IPS DF 4.7 (cell line): ENCODE measurements at regions not wholly inside any gene's neighbourhood (a gene's known extent, or its start where the extent isn't known, plus 50 kb on each side); places are given as distances from the start of the nearest gene placed in this dataset.
"Not testable (repeated sequence)": the region's sequence is repeated elsewhere in the genome, so short reads cannot be mapped to it uniquely, and the experiment has no call there.

ENCODE experiments used
- DNase-seq: peaks from one replicate; pipeline ENCODE4 v3.0.0-alpha.2; 2013; ENCODE audit warnings: low spot score; ENCODE audit errors: extremely low read depth

- DNase-seq, result no peak
These were observed 1007.0 kb downstream of the NR2F1-AS1 start for GRCh38 chr5:92574023-92574422.

GRCh38 chr5:92568522-92568921 lies 1012.5 kb downstream of the NR2F1-AS1 start:
- no peak for DNase-seq

GRCh38 chr5:92567831-92568450 lies 1013.1 kb downstream of the NR2F1-AS1 start:
- DNase-seq, result no peak

- DNase-seq, result no peak
These were observed 1014.8 kb downstream of the NR2F1-AS1 start for GRCh38 chr5:92566113-92566786.

- no peak for DNase-seq
These were observed 1015.3 kb downstream of the NR2F1-AS1 start for GRCh38 chr5:92565673-92566072.

- no peak for DNase-seq
These were observed 1019.0 kb downstream of the NR2F1-AS1 start for GRCh38 chr5:92562065-92562464.

- DNase-seq, result no peak
These were observed 1019.5 kb downstream of the NR2F1-AS1 start for GRCh38 chr5:92561411-92561959.

GRCh38 chr5:92560698-92561401 lies 1020.2 kb downstream of the NR2F1-AS1 start:
- peak; percentile 19 for DNase-seq

GRCh38 chr5:92559781-92560180 lies 1021.2 kb downstream of the NR2F1-AS1 start:
- DNase-seq, result no peak

- DNase-seq, result no peak
These were observed 1021.7 kb downstream of the NR2F1-AS1 start for GRCh38 chr5:92559331-92559730.

- no peak for DNase-seq
These were observed 1024.3 kb downstream of the NR2F1-AS1 start for GRCh38 chr5:92556747-92557146.

GRCh38 chr5:92554447-92555085 lies 1026.5 kb downstream of the NR2F1-AS1 start:
- DNase-seq, result no peak

GRCh38 chr5:92553326-92553725 lies 1027.7 kb downstream of the NR2F1-AS1 start:
- DNase-seq, result no peak

- no peak for DNase-seq
These were observed 1028.5 kb downstream of the NR2F1-AS1 start for GRCh38 chr5:92552206-92553160.

- DNase-seq, result no peak
These were observed 1032.7 kb downstream of the NR2F1-AS1 start for GRCh38 chr5:92548346-92548745.

GRCh38 chr5:92544596-92544995 lies 1036.4 kb downstream of the NR2F1-AS1 start:
- no peak for DNase-seq

- DNase-seq, result no peak
These were observed 1037.0 kb downstream of the NR2F1-AS1 start for GRCh38 chr5:92544036-92544435.

GRCh38 chr5:92543201-92543600 lies 1037.8 kb downstream of the NR2F1-AS1 start:
- DNase-seq, result no peak

GRCh38 chr5:92542017-92542416 lies 1039.0 kb downstream of the NR2F1-AS1 start:
- not testable (repeated sequence) for DNase-seq

- DNase-seq, result no peak
These were observed 1053.5 kb downstream of the NR2F1-AS1 start for GRCh38 chr5:92527311-92528078.
